ENCODE measurements at regions not wholly inside any gene's neighbourhood (a gene's known extent, or its start where the extent isn't known, plus 50 kb on each side); places are given as distances from the start of the nearest gene placed in this dataset.

- H4K20me1 ChIP-seq (ENCODE audit: insufficient read depth, low read length, poor library complexity, severe bottlenecking): no peaks in the 10 kb centered on the region
- H3K4me2 ChIP-seq (ENCODE audit: low read depth, low read length, poor library complexity, severe bottlenecking): no peak overlapping the region
- no peaks in the 10 kb centered on the region for H3K4me1 ChIP-seq (ENCODE audit: insufficient read depth, low read length, poor library complexity, severe bottlenecking)
- H3F3A ChIP-seq (ENCODE audit: low read depth): no peaks in the 10 kb centered on the region
- H3K9me2 ChIP-seq (replicated peaks; ENCODE audit: low read depth, low read length): no peaks in the 10 kb centered on the region
- H3K9me3 ChIP-seq (ENCODE audit: insufficient read depth, low read depth, low read length): peaks cover 13% of the 10 kb centered on the region; the same call in 1 of the 2 replicates
- no peak overlapping the region for H3K9ac ChIP-seq (ENCODE audit: low read depth, low read length, poor library complexity, severe bottlenecking)
- H3K4me3 ChIP-seq (ENCODE audit: low read length, poor library complexity, severe bottlenecking): no peak overlapping the region
- H3K27me3 ChIP-seq (ENCODE audit: insufficient read depth, low read length, poor library complexity, severe bottlenecking): no peaks in the 10 kb centered on the region
- no peak overlapping the region for H2AFZ ChIP-seq (ENCODE audit: low read length)
- TF ChIP-seq CTCF (conservative IDR thresholded peaks at IDR 0.05; ENCODE audit: low read length): no peak
- no peak for TF ChIP-seq EZH2phosphoT487 (IDR thresholded peaks at IDR 0.05; ENCODE audit: borderline replicate concordance)
- no peaks in the 10 kb centered on the region for H3K36me3 ChIP-seq (ENCODE audit: insufficient read depth, low read length)
- H3K79me2 ChIP-seq (ENCODE audit: insufficient read depth, low read length): no peaks in the 10 kb centered on the region
These were observed 80.5 kb downstream of the IRX2 start for GRCh38 chr5:2670940-2671339.

- no peak for TF ChIP-seq CTCF (conservative IDR thresholded peaks at IDR 0.05; ENCODE audit: low read length)
- no peak for TF ChIP-seq EZH2phosphoT487 (IDR thresholded peaks at IDR 0.05; ENCODE audit: borderline replicate concordance)
- Histone ChIP-seq H3K9me3 (ENCODE audit: insufficient read depth, low read depth, low read length) (peaks cover 6% of the 10 kb centered on the region; the same call in 1 of the 2 replicates), H3K4me1 (ENCODE audit: insufficient read depth, low read length, poor library complexity, severe bottlenecking) (no peaks in the 10 kb centered on the region), H3K27me3 (ENCODE audit: insufficient read depth, low read length, poor library complexity, severe bottlenecking) (no peaks in the 10 kb centered on the region), H3K9ac (ENCODE audit: low read depth, low read length, poor library complexity, severe bottlenecking) (no peak overlapping the region), H3K9me2 (replicated peaks; ENCODE audit: low read depth, low read length) (no peaks in the 10 kb centered on the region), H3F3A (ENCODE audit: low read depth) (no peaks in the 10 kb centered on the region), H3K4me2 (ENCODE audit: low read depth, low read length, poor library complexity, severe bottlenecking) (no peak overlapping the region), H3K79me2 (ENCODE audit: insufficient read depth, low read length) (no peaks in the 10 kb centered on the region), H2AFZ (ENCODE audit: low read length) (no peak overlapping the region), H3K4me3 (ENCODE audit: low read length, poor library complexity, severe bottlenecking) (no peak overlapping the region), H3K36me3 (ENCODE audit: insufficient read depth, low read length) (no peaks in the 10 kb centered on the region), H4K20me1 (ENCODE audit: insufficient read depth, low read length, poor library complexity, severe bottlenecking) (no peaks in the 10 kb centered on the region)
These were observed 81.6 kb downstream of the IRX2 start for GRCh38 chr5:2669913-2670312.

GRCh38 chr5:2669259-2669658, 82.2 kb downstream of the IRX2 start:
- Histone ChIP-seq H2AFZ (ENCODE audit: low read length) (no peak overlapping the region), H3K36me3 (ENCODE audit: insufficient read depth, low read length) (no peaks in the 10 kb centered on the region), H3F3A (ENCODE audit: low read depth) (no peaks in the 10 kb centered on the region), H3K27me3 (ENCODE audit: insufficient read depth, low read length, poor library complexity, severe bottlenecking) (no peaks in the 10 kb centered on the region), H3K4me1 (ENCODE audit: insufficient read depth, low read length, poor library complexity, severe bottlenecking) (no peaks in the 10 kb centered on the region), H3K79me2 (ENCODE audit: insufficient read depth, low read length) (no peaks in the 10 kb centered on the region), H3K4me2 (ENCODE audit: low read depth, low read length, poor library complexity, severe bottlenecking) (no peak overlapping the region), H3K4me3 (ENCODE audit: low read length, poor library complexity, severe bottlenecking) (no peak overlapping the region), H3K9me2 (replicated peaks; ENCODE audit: low read depth, low read length) (no peaks in the 10 kb centered on the region), H3K9me3 (ENCODE audit: insufficient read depth, low read depth, low read length) (peaks cover 6% of the 10 kb centered on the region; the same call in 1 of the 2 replicates), H4K20me1 (ENCODE audit: insufficient read depth, low read length, poor library complexity, severe bottlenecking) (no peaks in the 10 kb centered on the region), H3K9ac (ENCODE audit: low read depth, low read length, poor library complexity, severe bottlenecking) (no peak overlapping the region)
- no peak for TF ChIP-seq EZH2phosphoT487 (IDR thresholded peaks at IDR 0.05; ENCODE audit: borderline replicate concordance)

GRCh38 chr5:2666081-2666480, 85.4 kb downstream of the IRX2 start:
- Histone ChIP-seq H3K9me3 (ENCODE audit: insufficient read depth, low read depth, low read length) (peaks cover 9% of the 10 kb centered on the region; the same call in 1 of the 2 replicates), H3K9me2 (replicated peaks; ENCODE audit: low read depth, low read length) (no peaks in the 10 kb centered on the region), H3K4me3 (ENCODE audit: low read length, poor library complexity, severe bottlenecking) (no peak overlapping the region), H3K27me3 (ENCODE audit: insufficient read depth, low read length, poor library complexity, severe bottlenecking) (no peaks in the 10 kb centered on the region), H3K4me1 (ENCODE audit: insufficient read depth, low read length, poor library complexity, severe bottlenecking) (no peaks in the 10 kb centered on the region), H2AFZ (ENCODE audit: low read length) (no peak overlapping the region), H3K9ac (ENCODE audit: low read depth, low read length, poor library complexity, severe bottlenecking) (no peak overlapping the region), H3F3A (ENCODE audit: low read depth) (no peaks in the 10 kb centered on the region), H4K20me1 (ENCODE audit: insufficient read depth, low read length, poor library complexity, severe bottlenecking) (no peaks in the 10 kb centered on the region), H3K79me2 (ENCODE audit: insufficient read depth, low read length) (no peaks in the 10 kb centered on the region), H3K4me2 (ENCODE audit: low read depth, low read length, poor library complexity, severe bottlenecking) (no peak overlapping the region), H3K36me3 (ENCODE audit: insufficient read depth, low read length) (no peaks in the 10 kb centered on the region)
- no peak for TF ChIP-seq EZH2phosphoT487 (IDR thresholded peaks at IDR 0.05; ENCODE audit: borderline replicate concordance)
- TF ChIP-seq CTCF (conservative IDR thresholded peaks at IDR 0.05; ENCODE audit: low read length): no peak

Data from Loucy (cell line).